ENCODE measurements at regions not wholly inside any gene's neighbourhood (a gene's known extent, or its start where the extent isn't known, plus 50 kb on each side); places are given as distances from the start of the nearest gene placed in this dataset.

- H3K27me3 ChIP-seq (ENCODE audit: control insufficient read depth, insufficient read depth, low read length) = no peaks in the 10 kb centered on the region
Observed at GRCh38 chr12:24155042-24155441, 205.6 kb upstream of the SOX5 start.

DNA sequence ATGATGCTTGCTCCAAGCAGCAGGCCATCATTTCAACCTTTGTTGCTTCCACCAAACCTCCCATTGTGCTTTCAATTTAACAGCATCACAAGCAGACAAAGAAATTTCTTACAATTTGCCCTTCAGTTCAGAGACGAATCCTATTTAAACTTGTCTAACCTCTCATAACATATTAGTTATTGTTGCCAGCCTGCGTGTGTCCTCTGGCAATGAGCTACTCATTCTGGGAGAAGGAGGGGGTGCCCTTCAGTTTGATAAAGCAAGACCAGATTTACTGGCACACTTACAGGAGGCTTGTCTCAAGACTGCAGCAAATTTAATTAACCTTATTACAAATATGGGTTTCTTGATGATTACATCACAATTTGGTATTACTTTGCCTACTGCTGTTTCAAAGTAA, 203.6 kb upstream of the SOX5 start:
- ChIA-PET POLR2A (no interaction called here), CTCF (no interaction called here)
- intact Hi-C loops (cut with micrococcal nuclease; ENCODE audit: unreplicated experiment) = no loop called here
- ATAC-seq = no peak
- Histone ChIP-seq H3K27ac (ENCODE audit: low read length) (no peak overlapping the region), H3K4me3 (ENCODE audit: low read depth in 2 of 2, low read length in 2 of 2) (no peak overlapping the region), H3K4me1 (ENCODE audit: control insufficient read depth, insufficient read depth, low read length) (no peaks in the 10 kb centered on the region), H3K27me3 (ENCODE audit: control insufficient read depth, insufficient read depth, low read length) (no peaks in the 10 kb centered on the region), H3K9me3 (ENCODE audit: control insufficient read depth, insufficient read depth, low read depth, low read length) (no peaks in the 10 kb centered on the region), H3K36me3 (ENCODE audit: control insufficient read depth, insufficient read depth, low read length) (no peaks in the 10 kb centered on the region)
- in situ Hi-C loops (cut with HindIII; ENCODE audit: low pct_unique_long_range_greater_than_20kb, low sequenced_read_pairs) = no loop called here
- no peak for TF ChIP-seq CTCF (IDR thresholded peaks at IDR 0.05)
- TF ChIP-seq TCF7L2 (IDR thresholded peaks at IDR 0.05; ENCODE audit: low read depth, low read length) = no peak
- TF ChIP-seq POLR2AphosphoS5 (IDR thresholded peaks at IDR 0.05; ENCODE audit: low read depth, low read length) = no peak
- TF ChIP-seq SIN3A (IDR thresholded peaks at IDR 0.05; ENCODE audit: borderline replicate concordance, insufficient read depth, low read depth, low read length) = no peak
- TF ChIP-seq, protein P1, sequence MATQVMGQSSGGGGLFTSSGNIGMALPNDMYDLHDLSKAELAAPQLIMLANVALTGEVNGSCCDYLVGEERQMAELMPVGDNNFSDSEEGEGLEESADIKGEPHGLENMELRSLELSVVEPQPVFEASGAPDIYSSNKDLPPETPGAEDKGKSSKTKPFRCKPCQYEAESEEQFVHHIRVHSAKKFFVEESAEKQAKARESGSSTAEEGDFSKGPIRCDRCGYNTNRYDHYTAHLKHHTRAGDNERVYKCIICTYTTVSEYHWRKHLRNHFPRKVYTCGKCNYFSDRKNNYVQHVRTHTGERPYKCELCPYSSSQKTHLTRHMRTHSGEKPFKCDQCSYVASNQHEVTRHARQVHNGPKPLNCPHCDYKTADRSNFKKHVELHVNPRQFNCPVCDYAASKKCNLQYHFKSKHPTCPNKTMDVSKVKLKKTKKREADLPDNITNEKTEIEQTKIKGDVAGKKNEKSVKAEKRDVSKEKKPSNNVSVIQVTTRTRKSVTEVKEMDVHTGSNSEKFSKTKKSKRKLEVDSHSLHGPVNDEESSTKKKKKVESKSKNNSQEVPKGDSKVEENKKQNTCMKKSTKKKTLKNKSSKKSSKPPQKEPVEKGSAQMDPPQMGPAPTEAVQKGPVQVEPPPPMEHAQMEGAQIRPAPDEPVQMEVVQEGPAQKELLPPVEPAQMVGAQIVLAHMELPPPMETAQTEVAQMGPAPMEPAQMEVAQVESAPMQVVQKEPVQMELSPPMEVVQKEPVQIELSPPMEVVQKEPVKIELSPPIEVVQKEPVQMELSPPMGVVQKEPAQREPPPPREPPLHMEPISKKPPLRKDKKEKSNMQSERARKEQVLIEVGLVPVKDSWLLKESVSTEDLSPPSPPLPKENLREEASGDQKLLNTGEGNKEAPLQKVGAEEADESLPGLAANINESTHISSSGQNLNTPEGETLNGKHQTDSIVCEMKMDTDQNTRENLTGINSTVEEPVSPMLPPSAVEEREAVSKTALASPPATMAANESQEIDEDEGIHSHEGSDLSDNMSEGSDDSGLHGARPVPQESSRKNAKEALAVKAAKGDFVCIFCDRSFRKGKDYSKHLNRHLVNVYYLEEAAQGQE (IDR thresholded peaks at IDR 0.05; ENCODE audit: insufficient read depth in 1 of 2, low read depth in 2 of 2, low read length in 1 of 2) = no peak
- BruUV-seq (replicated peaks) = no TSS peak
- no peak for DNase-seq (ENCODE audit: low read depth, low spot score)

More at GRCh38 chr12:24155042-24155441, 205.6 kb upstream of the SOX5 start:
- TF ChIP-seq TCF7L2 (IDR thresholded peaks at IDR 0.05; ENCODE audit: low read depth, low read length) = no peak
- TF ChIP-seq, protein P1 (IDR thresholded peaks at IDR 0.05; ENCODE audit: insufficient read depth in 1 of 2, low read depth in 2 of 2, low read length in 1 of 2) = no peak
- TF ChIP-seq POLR2AphosphoS5 (IDR thresholded peaks at IDR 0.05; ENCODE audit: low read depth, low read length) = no peak
- no peak for TF ChIP-seq CTCF (IDR thresholded peaks at IDR 0.05)
- TF ChIP-seq SIN3A (IDR thresholded peaks at IDR 0.05; ENCODE audit: borderline replicate concordance, insufficient read depth, low read depth, low read length) = no peak
- no TSS peak for BruUV-seq (replicated peaks)
- no peaks in the 10 kb centered on the region for H3K9me3 ChIP-seq (ENCODE audit: control insufficient read depth, insufficient read depth, low read depth, low read length)
- no peaks in the 10 kb centered on the region for H3K4me1 ChIP-seq (ENCODE audit: control insufficient read depth, insufficient read depth, low read length)
- no peak overlapping the region for H3K4me3 ChIP-seq (ENCODE audit: low read depth in 2 of 2, low read length in 2 of 2)
- ChIA-PET POLR2A (no interaction called here), CTCF (no interaction called here)
- DNase-seq (ENCODE audit: low read depth, low spot score) (no peak), ATAC-seq (no peak)
- no peaks in the 10 kb centered on the region for H3K36me3 ChIP-seq (ENCODE audit: control insufficient read depth, insufficient read depth, low read length)
- in situ Hi-C loops (cut with HindIII; ENCODE audit: low pct_unique_long_range_greater_than_20kb, low sequenced_read_pairs) = no loop called here
- no peak overlapping the region for H3K27ac ChIP-seq (ENCODE audit: low read length)
- intact Hi-C loops (cut with micrococcal nuclease; ENCODE audit: unreplicated experiment) = no loop called here

Measured in Panc1 (cell line).